ENCODE measurements at regions not wholly inside any gene's neighbourhood (a gene's known extent, or its start where the extent isn't known, plus 50 kb on each side); places are given as distances from the start of the nearest gene placed in this dataset.

GRCh38 chr10:91040343-91040742 lies 119.5 kb upstream of the ANKRD1 start:
- TF ChIP-seq POLR2A (IDR thresholded peaks at IDR 0.05; ENCODE audit: low read depth, low read length) (no peak), POLR2AphosphoS5 (IDR thresholded peaks at IDR 0.05; ENCODE audit: low read depth, low read length) (no peak)
